Naive thymus-derived CD8-positive, alpha-beta T cell (primary cell): ENCODE measurements at regions not wholly inside any gene's neighbourhood (a gene's known extent, or its start where the extent isn't known, plus 50 kb on each side); places are given as distances from the start of the nearest gene placed in this dataset.
"Not testable (repeated sequence)": the region's sequence is repeated elsewhere in the genome, so short reads cannot be mapped to it uniquely, and the experiment has no call there.

ENCODE experiments used
- ATAC-seq, 2 donors: fragments of 150-1000 bp; cut with Tn5 transposase in 1 of 2; sonication (Bioruptor Pico), chemical (Tn5 transposase) in 1 of 2; 1 replicate in 1 of 2; 2 replicates in 1 of 2; pipeline ENCODE4 v1.10.0; 2021; ENCODE audit warnings: mild to moderate bottlenecking in 2 of 2, moderate library complexity in 2 of 2
- POLR2A ChIA-PET: fragments of 350-600 bp; sonication (Branson Sonifier 250); formaldehyde crosslinking; loops from one replicate; lab custom pipeline; 2021; ENCODE audit warnings: antibody characterized with exemption; lab: Charles Lee
- DNase-seq, 10 donors: peaks; one replicate each; pipeline versions ENCODE4 v3.0.0 to v3.0.0-alpha.2; 2020 to 2022
- H3K27ac Mint-ChIP-seq, 10 donors: one replicate each; pipeline ENCODE4 v1.8.0; 2020 to 2022; ENCODE audit warnings: mild to moderate bottlenecking in 10 of 10, mixed read lengths in 10 of 10, moderate library complexity in 4 of 10, inconsistent platforms in 1 of 10
- H3K27me3 Mint-ChIP-seq, 5 donors: one replicate each; pipeline ENCODE4 v1.8.0; 2021 to 2022; ENCODE audit warnings: mixed read lengths in 5 of 5
- H3K36me3 Mint-ChIP-seq, 3 donors: one replicate each; pipeline ENCODE4 v1.8.0; 2020 to 2022; ENCODE audit warnings: mixed read lengths in 3 of 3, mild to moderate bottlenecking in 2 of 3, inconsistent platforms in 1 of 3
- H3K4me1 Mint-ChIP-seq, 4 donors: one replicate each; pipeline ENCODE4 v1.8.0; 2021 to 2022; ENCODE audit warnings: mixed read lengths in 4 of 4
- H3K4me3 Mint-ChIP-seq, 10 donors: one replicate each; pipeline ENCODE4 v1.8.0; 2020 to 2022; ENCODE audit warnings: mild to moderate bottlenecking in 10 of 10, mixed read lengths in 10 of 10, moderate library complexity in 6 of 10, inconsistent platforms in 1 of 10
- H3K9me3 Mint-ChIP-seq, 9 donors: one replicate each; pipeline ENCODE4 v1.8.0; 2020 to 2022; ENCODE audit warnings: mixed read lengths in 9 of 9, mild to moderate bottlenecking in 3 of 9, inconsistent platforms in 1 of 9, moderate library complexity in 1 of 9

DNA sequence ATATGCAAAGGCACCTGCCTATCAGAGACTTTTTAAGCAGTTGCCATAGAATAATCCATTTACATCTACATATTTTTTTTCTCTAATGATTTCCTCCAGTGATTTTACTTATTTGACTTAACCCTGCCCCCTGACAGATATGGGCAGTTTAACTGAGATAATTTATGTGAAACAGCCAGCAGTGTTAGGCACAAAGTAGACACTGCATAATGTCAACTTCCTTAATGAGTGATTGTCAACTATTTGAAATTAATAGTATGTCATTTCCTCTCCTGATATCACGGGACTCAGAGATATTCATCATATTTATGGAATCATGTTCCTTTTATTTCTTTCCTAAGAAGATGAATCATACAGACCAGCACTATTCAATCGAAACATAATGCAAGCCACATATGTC lies 179.9 kb upstream of the ATP10A start:
- Mint-ChIP-seq H3K36me3 (no peaks in the 10 kb centered on the region), H3K4me3 (no peak overlapping the region), H3K27me3 (peaks cover 14 to 50% (median 39%) of the 10 kb centered on the region in 5 donors), H3K27ac (no peak overlapping the region), H3K4me1 (no peaks in the 10 kb centered on the region), H3K9me3 (peaks cover 0 to 7% (median 0%) of the 10 kb centered on the region in 9 donors)
- POLR2A ChIA-PET = no interaction called here
- DNase-seq (no peak), ATAC-seq (no peak)

DNA sequence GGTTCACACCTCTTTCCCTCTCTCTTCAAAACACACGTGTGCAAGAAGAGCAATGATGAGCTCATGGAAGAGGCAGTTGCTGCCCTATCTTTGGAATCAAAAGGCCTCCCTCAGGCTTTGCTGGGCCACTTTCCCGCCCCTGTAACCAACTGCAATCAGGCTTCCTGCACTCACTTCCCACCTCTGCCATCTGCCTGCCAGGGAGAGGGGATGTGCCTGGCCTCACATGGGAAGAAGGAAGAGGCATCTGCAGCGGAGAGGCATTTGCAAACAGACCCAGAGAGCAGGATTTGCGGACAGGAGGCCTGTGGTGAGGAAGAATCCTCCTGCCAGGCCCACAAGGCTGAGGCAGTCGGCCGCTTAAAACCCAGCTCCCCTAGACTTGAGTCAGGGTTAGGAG lies 175.6 kb upstream of the ATP10A start:
- peaks cover 8 to 40% (median 29%) of the 10 kb centered on the region in 5 donors for H3K27me3 Mint-ChIP-seq

DNA sequence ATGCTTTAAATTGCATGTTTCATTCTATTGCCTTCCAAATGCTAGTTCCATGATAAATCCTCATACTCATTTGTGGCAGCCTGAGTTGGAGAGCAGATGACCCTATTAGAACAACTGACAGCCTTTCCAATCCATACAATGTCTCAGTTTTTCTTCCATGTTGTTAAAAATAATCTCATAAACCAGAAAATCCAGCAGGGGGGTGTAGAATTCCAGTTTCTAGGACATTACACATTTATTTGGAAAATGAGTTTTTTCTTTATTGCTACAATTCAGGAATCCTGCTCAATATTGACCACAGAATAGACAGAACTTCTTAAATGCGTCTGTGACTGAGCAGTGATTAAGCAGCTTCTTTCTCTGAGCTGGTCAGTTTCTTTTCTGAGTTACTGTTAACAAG lies 174.2 kb upstream of the ATP10A start:
- ATAC-seq (no peak), DNase-seq (no peak)
- H3K4me3 Mint-ChIP-seq = no peak overlapping the region
- POLR2A ChIA-PET = no interaction called here
- H3K27me3 Mint-ChIP-seq = peaks cover 4 to 48% (median 23%) of the 10 kb centered on the region in 5 donors
- H3K9me3 Mint-ChIP-seq = peaks cover 0 to 7% (median 0%) of the 10 kb centered on the region in 9 donors
- no peaks in the 10 kb centered on the region for H3K4me1 Mint-ChIP-seq
- H3K36me3 Mint-ChIP-seq = no peaks in the 10 kb centered on the region
- H3K27ac Mint-ChIP-seq = no peak overlapping the region

More for the DNA sequence above, 175.6 kb upstream of the ATP10A start:
- POLR2A ChIA-PET = no interaction called here
- Mint-ChIP-seq H3K4me1 (no peaks in the 10 kb centered on the region), H3K27ac (no peak overlapping the region), H3K4me3 (no peak overlapping the region), H3K36me3 (no peaks in the 10 kb centered on the region), H3K9me3 (peaks cover 0 to 7% (median 0%) of the 10 kb centered on the region in 9 donors)
- DNase-seq (no peak), ATAC-seq (no peak)

DNA sequence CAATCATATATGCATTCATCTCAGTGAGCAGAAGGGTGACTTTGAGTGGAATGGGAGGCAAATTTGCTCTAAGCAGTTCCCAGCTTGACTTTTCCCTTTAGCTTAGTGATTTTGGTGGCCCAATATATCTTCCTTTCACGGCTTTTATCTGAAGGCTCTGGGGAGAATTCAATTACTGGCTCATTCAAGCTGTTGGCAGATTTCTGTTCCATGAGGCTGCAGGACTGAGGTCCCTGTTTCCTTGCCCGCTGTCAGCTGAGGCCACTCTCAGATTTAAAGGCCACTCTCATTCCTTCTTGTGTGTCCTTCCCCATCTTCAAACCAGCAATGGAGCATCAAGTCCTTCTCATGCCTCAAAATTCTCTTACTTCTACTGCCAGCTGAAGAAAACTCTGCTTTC lies 170.4 kb upstream of the ATP10A start:
- Mint-ChIP-seq H3K4me3 (no peak overlapping the region), H3K27me3 (peaks cover 7 to 40% (median 12%) of the 10 kb centered on the region in 5 donors), H3K4me1 (no peaks in the 10 kb centered on the region), H3K9me3 (no peaks in the 10 kb centered on the region), H3K27ac (no peak overlapping the region), H3K36me3 (no peaks in the 10 kb centered on the region)
- POLR2A ChIA-PET = interaction anchor here (0.8 kb wide), 1 partner anchor 20 kb away, joined by 5 read pairs; no protein-coding TSS in a partner anchor
- no peak for ATAC-seq
- DNase-seq = no peak

DNA sequence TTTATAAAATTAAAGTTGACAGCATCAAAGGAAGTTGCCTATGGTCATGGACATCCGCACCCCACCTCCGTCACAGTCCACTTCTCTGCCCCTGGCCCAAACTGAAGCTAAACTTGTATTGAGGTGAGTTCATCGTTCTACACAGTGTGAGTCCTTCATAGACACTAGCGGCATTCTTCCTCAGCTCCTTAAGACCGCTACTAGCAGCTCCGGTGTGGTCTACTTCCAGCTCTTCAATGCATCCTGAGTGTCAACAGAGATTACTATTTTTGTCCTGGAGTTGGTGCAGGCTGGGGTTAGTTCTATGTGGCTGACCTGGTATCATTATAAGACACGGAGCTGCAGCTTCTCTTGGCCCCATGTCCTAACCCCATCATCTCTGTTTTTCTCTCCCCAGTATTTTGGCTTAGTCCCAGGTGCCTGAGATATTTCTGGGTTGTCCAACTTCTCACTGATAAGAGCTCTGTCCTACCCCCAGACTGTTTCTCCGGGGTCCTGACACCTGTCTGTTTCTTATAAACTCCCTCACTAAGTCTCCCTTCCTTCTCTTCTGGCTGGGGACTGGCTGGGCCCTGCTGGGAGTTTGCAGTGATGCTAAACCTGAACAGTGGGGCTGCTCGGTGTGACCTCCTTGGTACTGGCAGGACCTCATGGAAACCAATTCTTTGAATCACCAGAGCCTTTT lies 169.2 kb upstream of the ATP10A start:
- no peak overlapping the region for H3K4me3 Mint-ChIP-seq
- no peaks in the 10 kb centered on the region for H3K4me1 Mint-ChIP-seq
- no peak for DNase-seq
- no peak for ATAC-seq
- H3K9me3 Mint-ChIP-seq = no peaks in the 10 kb centered on the region
- no peak overlapping the region for H3K27ac Mint-ChIP-seq
- no peaks in the 10 kb centered on the region for H3K36me3 Mint-ChIP-seq
- POLR2A ChIA-PET = no interaction called here
- H3K27me3 Mint-ChIP-seq = peaks cover 3 to 35% (median 12%) of the 10 kb centered on the region in 5 donors

DNA sequence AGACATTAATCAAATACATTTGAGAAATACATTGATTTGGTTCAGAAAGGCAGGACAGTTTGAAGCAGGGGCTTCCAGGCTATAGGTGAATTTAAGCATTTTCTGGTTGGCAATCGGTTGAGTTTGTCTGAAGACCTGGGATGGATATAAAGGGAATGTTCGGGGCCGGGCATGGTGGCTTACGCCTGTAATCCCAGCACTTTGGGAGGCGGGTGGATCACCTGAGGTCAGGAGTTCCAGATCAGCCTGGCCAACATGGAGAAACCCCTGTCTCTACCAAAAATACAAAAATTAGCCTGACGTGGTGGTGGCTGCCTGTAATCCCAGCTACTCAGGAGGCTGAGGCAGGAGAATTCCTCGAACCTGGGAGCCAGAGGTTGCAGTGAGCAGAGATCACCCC lies 166.5 kb upstream of the ATP10A start:
- H3K4me3 Mint-ChIP-seq, H3K4me1 Mint-ChIP-seq, DNase-seq, H3K27ac Mint-ChIP-seq, H3K36me3 Mint-ChIP-seq, ATAC-seq, H3K9me3 Mint-ChIP-seq: not testable (repeated sequence)
- POLR2A ChIA-PET = interaction anchor here (0.7 kb wide), 1 partner anchor 67 kb away, joined by 4 read pairs; no protein-coding TSS in a partner anchor
- H3K27me3 Mint-ChIP-seq = peaks cover 0 to 29% (median 8%) of the 10 kb centered on the region in 5 donors

DNA sequence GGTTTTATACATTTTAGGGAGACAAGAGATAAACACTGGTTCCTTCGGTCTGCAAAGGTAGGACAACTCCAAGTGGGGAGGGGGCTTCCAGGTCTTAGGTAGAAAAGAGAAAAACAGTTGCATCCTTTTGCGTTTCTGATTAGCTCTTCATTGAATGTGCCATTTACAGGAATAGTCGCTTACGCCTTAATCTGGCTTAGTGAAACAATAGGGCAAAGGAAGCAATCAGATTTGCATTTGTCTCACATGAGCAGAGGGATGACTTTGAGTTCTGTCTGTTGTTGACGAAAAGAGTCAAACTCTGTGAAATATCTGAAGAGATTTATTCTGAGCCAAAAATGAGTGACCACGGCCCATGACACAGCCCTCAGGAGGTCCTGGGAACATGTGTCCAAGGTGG lies 166.0 kb upstream of the ATP10A start:
- no peak overlapping the region for H3K4me3 Mint-ChIP-seq
- POLR2A ChIA-PET = no interaction called here

DNA sequence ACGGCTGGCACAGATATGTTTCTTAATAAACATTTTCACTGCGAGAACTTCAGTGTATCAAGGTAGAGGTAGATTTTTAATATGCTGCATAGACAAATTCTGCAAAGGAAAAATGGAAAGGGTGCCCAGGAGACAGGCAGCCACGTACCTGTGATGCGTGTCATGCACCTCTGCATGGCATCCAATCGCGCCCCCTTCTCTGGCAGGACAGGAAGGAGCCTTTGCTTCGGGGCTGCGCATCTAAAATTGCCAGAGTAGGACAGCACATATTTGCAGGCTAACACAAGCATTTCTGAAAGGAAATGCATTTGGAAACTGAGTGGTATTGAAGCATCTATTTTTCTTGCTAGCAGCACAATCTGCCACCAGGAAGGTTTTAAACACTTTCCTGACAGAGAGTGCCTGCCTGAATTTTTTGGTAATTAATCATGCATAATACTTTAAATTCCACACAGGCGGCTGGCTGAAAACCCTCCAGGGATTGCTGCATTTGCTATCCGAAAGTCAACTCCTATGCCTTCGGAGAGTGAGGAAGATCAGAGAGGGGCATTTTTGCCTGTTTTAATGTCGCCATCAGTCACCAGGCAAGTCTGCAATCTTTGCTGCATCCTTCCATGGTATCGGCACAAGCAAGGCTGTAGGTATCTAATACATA lies 165.1 kb upstream of the ATP10A start:
- H3K4me1 Mint-ChIP-seq = no peaks in the 10 kb centered on the region
- POLR2A ChIA-PET = no interaction called here
- no peak overlapping the region for H3K27ac Mint-ChIP-seq
- H3K27me3 Mint-ChIP-seq = peaks cover 0 to 25% (median 8%) of the 10 kb centered on the region in 5 donors
- no peak for DNase-seq
- ATAC-seq = no peak
- H3K4me3 Mint-ChIP-seq = no peak overlapping the region
- no peaks in the 10 kb centered on the region for H3K9me3 Mint-ChIP-seq
- no peaks in the 10 kb centered on the region for H3K36me3 Mint-ChIP-seq

More for the DNA sequence above, 166.0 kb upstream of the ATP10A start:
- Mint-ChIP-seq H3K27ac (no peak overlapping the region), H3K36me3 (no peaks in the 10 kb centered on the region), H3K9me3 (no peaks in the 10 kb centered on the region), H3K4me1 (no peaks in the 10 kb centered on the region), H3K27me3 (peaks cover 0 to 26% (median 8%) of the 10 kb centered on the region in 5 donors)
- ATAC-seq (no peak), DNase-seq (no peak)

DNA sequence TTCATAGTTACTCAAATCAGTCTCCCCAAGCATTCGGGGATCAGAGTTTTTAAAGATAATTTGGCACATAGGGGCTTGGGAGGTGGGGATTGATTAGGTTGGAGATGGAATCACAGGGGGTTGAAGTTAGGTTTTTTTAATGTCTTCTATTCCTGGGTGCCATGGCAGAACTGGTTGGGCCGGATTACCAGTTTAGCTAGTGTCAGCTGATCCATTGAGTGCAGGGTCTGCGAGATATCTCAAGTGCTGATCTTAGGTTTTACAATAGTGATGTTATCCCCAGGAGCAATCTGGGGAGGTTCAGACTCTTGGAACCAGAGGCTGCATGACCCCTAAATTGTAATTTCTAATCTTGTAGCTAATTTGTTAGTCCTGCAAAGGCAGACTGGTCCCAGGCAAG lies 163.5 kb upstream of the ATP10A start:
- not testable (repeated sequence) for H3K9me3 Mint-ChIP-seq, H3K4me1 Mint-ChIP-seq, H3K4me3 Mint-ChIP-seq, H3K36me3 Mint-ChIP-seq, H3K27ac Mint-ChIP-seq, DNase-seq, ATAC-seq
- peaks cover 0 to 14% (median 5%) of the 10 kb centered on the region in 5 donors for H3K27me3 Mint-ChIP-seq
- POLR2A ChIA-PET = interaction anchor here (0.6 kb wide), 1 partner anchor 104 kb away, joined by 6 read pairs; no protein-coding TSS in a partner anchor

DNA sequence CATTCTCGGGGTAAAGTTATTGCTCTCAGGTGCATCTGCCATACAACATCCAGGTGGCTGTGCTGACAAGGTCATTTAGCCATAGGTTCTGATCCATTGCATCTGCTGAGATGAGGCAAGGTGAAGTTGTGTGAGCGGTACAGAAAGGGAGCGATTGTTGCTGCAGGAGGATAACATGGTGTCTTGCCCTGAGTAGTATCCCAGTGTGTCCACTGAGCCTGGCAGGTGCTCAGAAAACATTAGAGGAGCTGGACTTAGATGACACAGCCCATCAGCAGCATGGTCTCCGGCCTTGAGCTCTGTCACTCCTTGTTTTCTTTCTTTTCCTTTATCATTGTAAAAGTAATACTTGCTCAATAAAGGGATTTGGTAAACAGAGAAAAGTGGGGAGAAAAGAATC lies 161.1 kb upstream of the ATP10A start:
- Mint-ChIP-seq H3K27ac (no peak overlapping the region), H3K9me3 (no peaks in the 10 kb centered on the region), H3K4me1 (peaks cover 0 to under 1% (median 0%) of the 10 kb centered on the region in 4 donors), H3K27me3 (peaks cover 0 to 22% (median under 1%) of the 10 kb centered on the region in 5 donors), H3K4me3 (no peak overlapping the region), H3K36me3 (no peaks in the 10 kb centered on the region)
- POLR2A ChIA-PET = no interaction called here
- DNase-seq (no peak), ATAC-seq (no peak)

DNA sequence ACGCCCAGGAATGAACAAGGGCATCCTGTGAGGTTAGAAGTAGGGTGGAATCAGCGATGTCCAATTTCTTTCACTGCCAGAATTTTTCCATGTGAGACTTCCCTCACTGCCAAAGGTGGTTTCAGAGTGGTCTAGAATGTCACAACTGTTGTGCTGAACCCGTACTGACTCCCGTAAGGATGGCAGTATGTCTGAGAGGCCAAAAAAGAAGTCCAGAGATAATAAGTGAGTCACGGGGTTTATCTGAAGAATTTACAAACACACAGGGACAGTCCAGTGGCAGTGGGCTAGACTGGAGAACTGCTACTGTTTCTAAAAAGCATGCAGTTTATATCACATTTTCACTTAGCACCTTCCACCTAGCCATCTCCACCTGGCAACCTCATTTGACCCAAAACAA lies 160.6 kb upstream of the ATP10A start:
- ATAC-seq = no peak
- H3K27me3 Mint-ChIP-seq = peaks cover 0 to 18% (median 2%) of the 10 kb centered on the region in 5 donors
- peaks cover 0 to 2% (median 0%) of the 10 kb centered on the region in 4 donors for H3K4me1 Mint-ChIP-seq
- DNase-seq = no peak
- H3K9me3 Mint-ChIP-seq = no peaks in the 10 kb centered on the region
- no peak overlapping the region for H3K4me3 Mint-ChIP-seq
- POLR2A ChIA-PET = no interaction called here
- no peak overlapping the region for H3K27ac Mint-ChIP-seq
- H3K36me3 Mint-ChIP-seq = no peaks in the 10 kb centered on the region

DNA sequence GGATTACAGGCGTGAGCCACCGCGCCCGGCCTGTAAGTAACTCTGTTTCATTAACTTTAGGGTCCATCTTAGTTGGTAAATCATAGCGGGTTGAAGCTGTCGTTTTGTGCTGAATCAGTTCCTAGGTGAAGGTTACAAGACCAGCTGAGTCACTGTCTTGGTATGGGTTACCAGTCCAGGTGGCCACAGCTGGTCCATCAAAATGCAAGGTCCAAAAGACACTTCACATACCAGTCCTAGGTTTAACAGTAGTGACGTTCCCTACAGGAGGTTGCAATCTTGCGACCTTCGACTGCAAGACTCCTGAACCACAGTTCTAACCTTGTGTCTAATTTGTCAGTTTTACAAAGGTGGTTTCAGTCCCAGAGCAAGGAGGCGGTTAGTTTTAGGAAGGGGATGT lies 160.1 kb upstream of the ATP10A start:
- Mint-ChIP-seq H3K36me3 (no peaks in the 10 kb centered on the region), H3K4me1 (peaks cover 0 to 2% (median 0%) of the 10 kb centered on the region in 4 donors), H3K27ac (no peak overlapping the region), H3K9me3 (no peaks in the 10 kb centered on the region), H3K4me3 (no peak overlapping the region), H3K27me3 (peaks cover 0 to 18% (median 2%) of the 10 kb centered on the region in 5 donors)
- no peak for DNase-seq
- ATAC-seq = no peak
- POLR2A ChIA-PET = no interaction called here

DNA sequence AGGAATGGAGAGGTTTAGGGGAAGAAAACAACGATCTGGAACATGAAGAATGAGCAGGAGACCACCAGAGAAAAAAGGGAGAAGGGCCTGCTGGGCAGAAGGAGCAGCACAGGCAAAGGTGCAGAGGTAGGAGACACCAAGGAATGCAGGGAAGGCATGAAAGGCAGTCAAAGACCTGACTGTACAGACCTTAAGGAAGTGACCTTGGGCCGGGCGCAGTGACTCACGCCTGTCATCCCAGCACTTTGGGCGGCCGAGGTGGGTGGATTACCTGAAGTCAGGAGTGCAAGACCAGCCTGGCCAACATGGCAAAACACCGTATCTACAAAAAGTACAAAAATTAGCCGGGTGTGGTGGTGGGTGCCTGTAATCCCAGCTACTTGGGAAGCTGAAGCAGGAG lies 157.7 kb upstream of the ATP10A start:
- no peak for ATAC-seq
- Mint-ChIP-seq H3K9me3 (no peaks in the 10 kb centered on the region), H3K27ac (no peak overlapping the region), H3K4me1 (peaks cover 0 to 2% (median 0%) of the 10 kb centered on the region in 4 donors), H3K4me3 (no peak overlapping the region), H3K27me3 (peaks cover 2 to 21% (median 10%) of the 10 kb centered on the region in 5 donors), H3K36me3 (no peaks in the 10 kb centered on the region)
- POLR2A ChIA-PET = no interaction called here
- no peak for DNase-seq
